ENCODE measurements at regions not wholly inside any gene's neighbourhood (a gene's known extent, or its start where the extent isn't known, plus 50 kb on each side); places are given as distances from the start of the nearest gene placed in this dataset.

DNA sequence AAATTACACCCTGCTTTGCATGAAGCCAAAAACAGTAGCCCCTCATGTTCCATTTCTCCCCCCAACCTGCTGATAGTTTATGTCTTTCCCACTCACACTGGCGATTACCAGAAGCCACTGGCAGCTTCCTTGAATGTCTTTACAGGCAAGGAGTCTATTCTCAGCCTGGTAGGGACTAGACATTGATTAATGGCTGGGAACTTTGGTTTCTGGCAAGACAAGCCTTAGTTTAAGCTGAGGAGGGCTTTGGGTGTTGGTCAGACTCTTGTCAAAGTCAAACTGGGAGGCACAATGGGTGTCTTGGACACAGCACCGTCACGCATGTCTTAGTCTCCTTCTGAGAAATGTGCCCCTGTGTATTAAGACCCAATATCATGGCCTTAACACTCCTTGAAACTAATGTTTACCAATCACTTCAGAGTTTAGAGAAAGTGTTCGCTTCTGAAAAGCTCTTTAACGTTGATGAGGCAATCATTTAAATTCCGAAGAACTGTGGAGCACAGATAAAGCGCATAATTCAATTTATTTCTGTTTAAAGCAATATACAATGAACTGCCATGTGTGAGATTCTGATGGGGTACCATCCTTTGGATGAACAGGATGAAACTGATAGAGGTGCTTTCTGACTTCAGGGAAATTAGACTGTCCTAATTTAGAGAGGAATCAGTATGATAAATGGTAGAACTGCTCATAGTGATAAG lies 53.9 kb upstream of the CPEB4 start:
- H3K79me2 ChIP-seq (ENCODE audit: low read length), result no peaks in the 10 kb centered on the region
- H3K27ac ChIP-seq (ENCODE audit: low read length), result no peak overlapping the region
- TF ChIP-seq, protein P1, sequence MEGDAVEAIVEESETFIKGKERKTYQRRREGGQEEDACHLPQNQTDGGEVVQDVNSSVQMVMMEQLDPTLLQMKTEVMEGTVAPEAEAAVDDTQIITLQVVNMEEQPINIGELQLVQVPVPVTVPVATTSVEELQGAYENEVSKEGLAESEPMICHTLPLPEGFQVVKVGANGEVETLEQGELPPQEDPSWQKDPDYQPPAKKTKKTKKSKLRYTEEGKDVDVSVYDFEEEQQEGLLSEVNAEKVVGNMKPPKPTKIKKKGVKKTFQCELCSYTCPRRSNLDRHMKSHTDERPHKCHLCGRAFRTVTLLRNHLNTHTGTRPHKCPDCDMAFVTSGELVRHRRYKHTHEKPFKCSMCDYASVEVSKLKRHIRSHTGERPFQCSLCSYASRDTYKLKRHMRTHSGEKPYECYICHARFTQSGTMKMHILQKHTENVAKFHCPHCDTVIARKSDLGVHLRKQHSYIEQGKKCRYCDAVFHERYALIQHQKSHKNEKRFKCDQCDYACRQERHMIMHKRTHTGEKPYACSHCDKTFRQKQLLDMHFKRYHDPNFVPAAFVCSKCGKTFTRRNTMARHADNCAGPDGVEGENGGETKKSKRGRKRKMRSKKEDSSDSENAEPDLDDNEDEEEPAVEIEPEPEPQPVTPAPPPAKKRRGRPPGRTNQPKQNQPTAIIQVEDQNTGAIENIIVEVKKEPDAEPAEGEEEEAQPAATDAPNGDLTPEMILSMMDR (IDR thresholded peaks at IDR 0.05; ENCODE audit: low read depth, low read length), result no peak
- TF ChIP-seq EZH2phosphoT487 (IDR thresholded peaks at IDR 0.05; ENCODE audit: low read depth), result no peak
- no peaks in the 10 kb centered on the region for H3K27me3 ChIP-seq (ENCODE audit: low read depth, low read length)
- H3K9me3 ChIP-seq (ENCODE audit: insufficient read depth, low read length), result no peaks in the 10 kb centered on the region
- no peaks in the 10 kb centered on the region for H4K20me1 ChIP-seq (ENCODE audit: insufficient read depth, low read length)
- H2AFZ ChIP-seq (ENCODE audit: low read depth, low read length), result no peak overlapping the region
- H3K4me2 ChIP-seq (ENCODE audit: low read length), result no peak overlapping the region
- peaks cover 35% of the 10 kb centered on the region for H3K4me1 ChIP-seq (ENCODE audit: low read length)
- no peak overlapping the region for H3K9ac ChIP-seq (ENCODE audit: low read length)
- H3K36me3 ChIP-seq (replicated peaks; ENCODE audit: low read depth, low read length), result no peaks in the 10 kb centered on the region
- H3K4me3 ChIP-seq (ENCODE audit: low read length), result no peak overlapping the region

DNA sequence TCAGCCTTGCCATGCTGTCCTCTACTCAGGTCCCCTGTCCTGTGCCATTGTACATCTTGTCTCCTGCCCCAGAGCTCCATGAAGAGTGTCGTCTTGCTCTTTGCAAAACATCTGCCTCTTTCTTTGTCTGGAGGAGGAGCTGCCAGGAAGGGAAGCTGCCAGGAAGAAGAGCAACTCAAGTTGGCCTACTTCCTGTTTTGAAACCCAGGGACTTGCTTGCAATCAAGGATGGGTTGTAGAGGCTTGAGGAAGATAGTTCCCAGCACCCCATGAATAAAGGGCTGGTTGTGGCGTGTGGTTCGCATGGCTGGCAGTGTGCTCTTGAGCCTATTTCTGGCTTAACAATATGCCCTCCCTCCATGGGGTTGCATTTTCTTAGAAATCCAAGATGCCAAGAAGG lies 53.0 kb upstream of the CPEB4 start:
- TF ChIP-seq EZH2phosphoT487 (IDR thresholded peaks at IDR 0.05; ENCODE audit: low read depth), result no peak
- TF ChIP-seq, protein P1 (IDR thresholded peaks at IDR 0.05; ENCODE audit: low read depth, low read length), result no peak
- H2AFZ ChIP-seq (ENCODE audit: low read depth, low read length), result no peak overlapping the region
- no peak overlapping the region for H3K9ac ChIP-seq (ENCODE audit: low read length)

DNA sequence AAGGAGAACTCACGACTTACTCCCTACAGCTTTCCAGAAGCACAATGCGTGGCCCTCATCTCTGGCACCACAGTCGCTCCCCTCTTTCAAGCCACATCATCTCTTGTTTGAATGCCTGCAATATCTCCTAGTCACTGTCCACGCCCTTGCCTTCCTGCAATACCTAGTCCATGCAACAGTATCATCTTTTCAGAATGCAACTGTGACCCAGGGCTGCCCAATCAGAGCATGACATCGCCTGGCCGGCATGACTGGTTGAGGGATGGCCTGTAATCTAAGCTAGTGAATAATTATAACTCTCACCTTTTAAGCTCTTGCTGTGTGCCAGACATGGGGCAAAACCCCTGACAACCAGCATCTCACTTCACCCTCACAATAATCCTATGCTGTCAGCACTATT lies 52.5 kb upstream of the CPEB4 start:
- H4K20me1 ChIP-seq (ENCODE audit: insufficient read depth, low read length), result no peaks in the 10 kb centered on the region
- H3K4me3 ChIP-seq (ENCODE audit: low read length), result no peak overlapping the region
- H3K4me1 ChIP-seq (ENCODE audit: low read length), result peaks cover 21% of the 10 kb centered on the region
- no peaks in the 10 kb centered on the region for H3K9me3 ChIP-seq (ENCODE audit: insufficient read depth, low read length)
- H2AFZ ChIP-seq (ENCODE audit: low read depth, low read length), result no peak overlapping the region
- H3K27ac ChIP-seq (ENCODE audit: low read length), result no peak overlapping the region
- no peak for TF ChIP-seq EZH2phosphoT487 (IDR thresholded peaks at IDR 0.05; ENCODE audit: low read depth)
- TF ChIP-seq, protein P1 (IDR thresholded peaks at IDR 0.05; ENCODE audit: low read depth, low read length), result no peak
- no peaks in the 10 kb centered on the region for H3K36me3 ChIP-seq (replicated peaks; ENCODE audit: low read depth, low read length)
- no peak overlapping the region for H3K9ac ChIP-seq (ENCODE audit: low read length)
- no peaks in the 10 kb centered on the region for H3K79me2 ChIP-seq (ENCODE audit: low read length)
- no peaks in the 10 kb centered on the region for H3K27me3 ChIP-seq (ENCODE audit: low read depth, low read length)
- H3K4me2 ChIP-seq (ENCODE audit: low read length), result no peak overlapping the region

More for the DNA sequence above, 53.0 kb upstream of the CPEB4 start:
- Histone ChIP-seq H3K27ac (ENCODE audit: low read length) (no peak overlapping the region), H3K4me1 (ENCODE audit: low read length) (peaks cover 26% of the 10 kb centered on the region), H3K27me3 (ENCODE audit: low read depth, low read length) (no peaks in the 10 kb centered on the region), H4K20me1 (ENCODE audit: insufficient read depth, low read length) (no peaks in the 10 kb centered on the region), H3K4me2 (ENCODE audit: low read length) (no peak overlapping the region), H3K79me2 (ENCODE audit: low read length) (no peaks in the 10 kb centered on the region), H3K36me3 (replicated peaks; ENCODE audit: low read depth, low read length) (no peaks in the 10 kb centered on the region), H3K9me3 (ENCODE audit: insufficient read depth, low read length) (no peaks in the 10 kb centered on the region), H3K4me3 (ENCODE audit: low read length) (no peak overlapping the region)

DNA sequence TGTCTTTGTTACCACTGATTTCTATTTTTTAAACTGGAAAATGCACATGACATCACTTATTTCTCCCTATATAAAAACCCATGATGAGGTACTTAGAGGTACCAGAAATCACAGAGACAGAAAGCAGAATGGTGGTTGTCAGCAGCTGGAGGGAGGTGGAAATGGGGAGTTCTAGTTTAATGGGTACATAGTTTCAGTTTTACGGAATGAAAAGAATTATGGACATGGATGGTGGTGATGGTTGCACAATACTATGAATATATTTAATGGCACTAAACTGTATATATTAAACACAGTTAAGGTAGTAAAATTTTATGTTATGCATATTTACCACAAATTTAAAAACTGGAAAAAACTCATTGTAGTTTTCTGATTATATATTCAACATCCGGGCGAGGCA lies 50.5 kb upstream of the CPEB4 start:
- Histone ChIP-seq H3K79me2 (ENCODE audit: low read length) (no peaks in the 10 kb centered on the region), H3K4me3 (ENCODE audit: low read length) (no peak overlapping the region), H3K27ac (ENCODE audit: low read length) (no peak overlapping the region), H3K36me3 (replicated peaks; ENCODE audit: low read depth, low read length) (no peaks in the 10 kb centered on the region), H3K27me3 (ENCODE audit: low read depth, low read length) (no peaks in the 10 kb centered on the region), H2AFZ (ENCODE audit: low read depth, low read length) (no peak overlapping the region), H3K9me3 (ENCODE audit: insufficient read depth, low read length) (no peaks in the 10 kb centered on the region), H4K20me1 (ENCODE audit: insufficient read depth, low read length) (no peaks in the 10 kb centered on the region), H3K9ac (ENCODE audit: low read length) (no peak overlapping the region), H3K4me1 (ENCODE audit: low read length) (peaks cover 15% of the 10 kb centered on the region), H3K4me2 (ENCODE audit: low read length) (no peak overlapping the region)
- TF ChIP-seq, protein P1 (IDR thresholded peaks at IDR 0.05; ENCODE audit: low read depth, low read length), result no peak
- TF ChIP-seq EZH2phosphoT487 (IDR thresholded peaks at IDR 0.05; ENCODE audit: low read depth), result no peak
